ENCODE measurements at regions not wholly inside any gene's neighbourhood (a gene's known extent, or its start where the extent isn't known, plus 50 kb on each side); places are given as distances from the start of the nearest gene placed in this dataset.

DNA sequence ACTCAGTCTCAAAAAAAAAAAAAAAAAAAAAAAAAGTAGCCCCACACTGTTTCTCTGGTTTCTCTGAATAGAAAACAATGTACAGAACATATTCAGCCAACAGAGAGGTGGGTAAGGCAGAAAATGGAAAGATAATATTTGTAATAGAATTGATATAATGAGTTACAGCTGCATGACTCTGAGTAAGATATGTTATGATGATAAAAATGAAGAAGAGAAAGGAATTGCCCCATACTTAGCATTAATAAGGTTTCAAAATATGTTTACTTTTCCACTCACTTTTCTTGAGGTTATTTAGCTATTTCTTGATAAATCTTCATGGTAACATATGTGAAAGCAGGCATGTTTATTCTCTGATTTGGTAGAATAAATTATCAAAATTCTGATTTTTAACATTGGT, 100.9 kb upstream of the ROBO2 start:
- Histone ChIP-seq H3K4me3 (ENCODE audit: low read depth in 2 of 2, low read length in 1 of 2) (no peak overlapping the region), H4K20me1 (ENCODE audit: insufficient read depth) (no peaks in the 10 kb centered on the region), H3K36me3 (replicated peaks in 1 of 2; ENCODE audit: control insufficient read depth in 1 of 2, insufficient read depth in 2 of 2, low read length in 1 of 2) (no peaks in the 10 kb centered on the region), H3K9ac (no peak overlapping the region), H3F3A (replicated peaks; ENCODE audit: insufficient read depth) (no peaks in the 10 kb centered on the region), H3K27ac (ENCODE audit: low read depth in 2 of 2, low read length in 1 of 2) (no peak overlapping the region), H3K4me1 (ENCODE audit: control insufficient read depth in 1 of 2, insufficient read depth in 2 of 2, low read depth in 1 of 2, low read length in 1 of 2) (no peaks in the 10 kb centered on the region), H3K27me3 (ENCODE audit: insufficient read depth) (no peaks in the 10 kb centered on the region), H3K9me2 (no peaks in the 10 kb centered on the region), H3K9me3 (no peaks in the 10 kb centered on the region), H3K79me2 (ENCODE audit: insufficient read depth) (no peaks in the 10 kb centered on the region), H3K4me2 (no peak overlapping the region), H2AFZ (ENCODE audit: low read depth) (no peak overlapping the region)
- DNase-seq, result peak; percentile 52
- ChIA-PET POLR2A (no interaction called here), CTCF (no interaction called here)
- TF ChIP-seq GATA2 (CRISPR knock-in tag; IDR thresholded peaks at IDR 0.05) (peak; percentile 41; the same call in 1 of the 2 replicates), TEAD4 (IDR thresholded peaks at IDR 0.05; ENCODE audit: borderline replicate concordance, insufficient read depth) (no peak), EP300 (IDR thresholded peaks at IDR 0.05; ENCODE audit: borderline replicate concordance in 1 of 2, low read depth in 1 of 2, low read length in 1 of 2) (peak in 1 of 2 experiments; percentile 22; a peak in 1 of 4 replicates), CHD2 (IDR thresholded peaks at IDR 0.05; ENCODE audit: low read length, partially characterized antibody) (no peak), NFIC (IDR thresholded peaks at IDR 0.05; ENCODE audit: borderline replicate concordance) (no peak)
- TF ChIP-seq, protein P1, sequence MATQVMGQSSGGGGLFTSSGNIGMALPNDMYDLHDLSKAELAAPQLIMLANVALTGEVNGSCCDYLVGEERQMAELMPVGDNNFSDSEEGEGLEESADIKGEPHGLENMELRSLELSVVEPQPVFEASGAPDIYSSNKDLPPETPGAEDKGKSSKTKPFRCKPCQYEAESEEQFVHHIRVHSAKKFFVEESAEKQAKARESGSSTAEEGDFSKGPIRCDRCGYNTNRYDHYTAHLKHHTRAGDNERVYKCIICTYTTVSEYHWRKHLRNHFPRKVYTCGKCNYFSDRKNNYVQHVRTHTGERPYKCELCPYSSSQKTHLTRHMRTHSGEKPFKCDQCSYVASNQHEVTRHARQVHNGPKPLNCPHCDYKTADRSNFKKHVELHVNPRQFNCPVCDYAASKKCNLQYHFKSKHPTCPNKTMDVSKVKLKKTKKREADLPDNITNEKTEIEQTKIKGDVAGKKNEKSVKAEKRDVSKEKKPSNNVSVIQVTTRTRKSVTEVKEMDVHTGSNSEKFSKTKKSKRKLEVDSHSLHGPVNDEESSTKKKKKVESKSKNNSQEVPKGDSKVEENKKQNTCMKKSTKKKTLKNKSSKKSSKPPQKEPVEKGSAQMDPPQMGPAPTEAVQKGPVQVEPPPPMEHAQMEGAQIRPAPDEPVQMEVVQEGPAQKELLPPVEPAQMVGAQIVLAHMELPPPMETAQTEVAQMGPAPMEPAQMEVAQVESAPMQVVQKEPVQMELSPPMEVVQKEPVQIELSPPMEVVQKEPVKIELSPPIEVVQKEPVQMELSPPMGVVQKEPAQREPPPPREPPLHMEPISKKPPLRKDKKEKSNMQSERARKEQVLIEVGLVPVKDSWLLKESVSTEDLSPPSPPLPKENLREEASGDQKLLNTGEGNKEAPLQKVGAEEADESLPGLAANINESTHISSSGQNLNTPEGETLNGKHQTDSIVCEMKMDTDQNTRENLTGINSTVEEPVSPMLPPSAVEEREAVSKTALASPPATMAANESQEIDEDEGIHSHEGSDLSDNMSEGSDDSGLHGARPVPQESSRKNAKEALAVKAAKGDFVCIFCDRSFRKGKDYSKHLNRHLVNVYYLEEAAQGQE (IDR thresholded peaks at IDR 0.05; ENCODE audit: low read depth, low read length), result no peak

DNA sequence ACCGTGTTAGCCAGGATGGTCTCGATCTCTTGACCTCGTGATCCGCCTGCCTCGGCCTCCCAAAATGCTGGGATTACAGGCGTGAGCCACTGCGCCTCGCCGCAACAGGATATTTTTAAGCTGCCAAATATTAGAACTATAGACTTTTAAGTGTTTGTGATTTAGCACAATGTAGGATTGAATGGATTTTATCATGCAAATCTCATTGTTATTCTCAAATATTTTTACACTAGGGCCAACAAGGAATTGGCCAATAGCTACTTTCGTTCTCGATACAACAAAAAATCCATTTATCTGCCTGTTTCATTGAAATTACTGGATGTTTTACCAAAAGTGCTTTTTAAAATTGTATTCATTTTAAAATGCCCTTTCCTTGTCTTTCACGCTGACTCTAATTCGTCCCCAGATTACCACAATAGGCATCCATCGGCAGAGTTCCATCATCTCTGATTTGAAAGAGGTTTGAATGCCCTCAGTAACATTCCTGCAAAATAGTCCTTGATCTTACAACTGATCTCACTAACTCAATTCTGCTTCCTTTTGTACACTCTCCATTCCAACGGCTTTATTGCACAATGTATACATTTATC, 99.6 kb upstream of the ROBO2 start:
- no peaks in the 10 kb centered on the region for H3K4me1 ChIP-seq (ENCODE audit: control insufficient read depth in 1 of 2, insufficient read depth in 2 of 2, low read depth in 1 of 2, low read length in 1 of 2)
- no peaks in the 10 kb centered on the region for H4K20me1 ChIP-seq (ENCODE audit: insufficient read depth)
- no peak overlapping the region for H3K27ac ChIP-seq (ENCODE audit: low read depth in 2 of 2, low read length in 1 of 2)
- no peak overlapping the region for H3K4me2 ChIP-seq
- no peak overlapping the region for H3K9ac ChIP-seq
- no peaks in the 10 kb centered on the region for H3F3A ChIP-seq (replicated peaks; ENCODE audit: insufficient read depth)
- no peak overlapping the region for H2AFZ ChIP-seq (ENCODE audit: low read depth)
- no peak overlapping the region for H3K4me3 ChIP-seq (ENCODE audit: low read depth in 2 of 2, low read length in 1 of 2)
- no peaks in the 10 kb centered on the region for H3K9me2 ChIP-seq
- ChIA-PET POLR2A (no interaction called here), CTCF (interaction anchor here (1.0 kb wide), 2 partner anchors 13 to 260 kb away, joined by 3 read pairs; no protein-coding TSS in a partner anchor)
- H3K36me3 ChIP-seq (replicated peaks in 1 of 2; ENCODE audit: control insufficient read depth in 1 of 2, insufficient read depth in 2 of 2, low read length in 1 of 2), result no peaks in the 10 kb centered on the region
- no peaks in the 10 kb centered on the region for H3K79me2 ChIP-seq (ENCODE audit: insufficient read depth)
- TF ChIP-seq, protein P2, sequence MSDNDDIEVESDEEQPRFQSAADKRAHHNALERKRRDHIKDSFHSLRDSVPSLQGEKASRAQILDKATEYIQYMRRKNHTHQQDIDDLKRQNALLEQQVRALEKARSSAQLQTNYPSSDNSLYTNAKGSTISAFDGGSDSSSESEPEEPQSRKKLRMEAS (IDR thresholded peaks at IDR 0.05; ENCODE audit: low read depth), result no peak
- TF ChIP-seq MXI1 (IDR thresholded peaks at IDR 0.05; ENCODE audit: low read depth, low read length) (no peak), SMC3 (IDR thresholded peaks at IDR 0.05; ENCODE audit: low read depth, low read length) (no peak), NRF1 (IDR thresholded peaks at IDR 0.05; ENCODE audit: low read depth, low read length) (no peak), GABPA (IDR thresholded peaks at IDR 0.05; ENCODE audit: low read depth) (no peak), GATA2 (CRISPR knock-in tag; IDR thresholded peaks at IDR 0.05) (no peak), YY1 (IDR thresholded peaks at IDR 0.05; ENCODE audit: low read depth) (no peak), FOSL2 (IDR thresholded peaks at IDR 0.05; ENCODE audit: borderline replicate concordance, low read depth) (no peak), RXRA (IDR thresholded peaks at IDR 0.05; ENCODE audit: borderline replicate concordance, low read depth) (no peak), MEF2A (IDR thresholded peaks at IDR 0.05; ENCODE audit: borderline replicate concordance, low read depth) (no peak), EP300 (IDR thresholded peaks at IDR 0.05; ENCODE audit: borderline replicate concordance in 1 of 2, low read depth in 1 of 2, low read length in 1 of 2) (no peak), RFX5 (IDR thresholded peaks at IDR 0.05; ENCODE audit: low read length) (no peak), RAD21 (IDR thresholded peaks at IDR 0.05; ENCODE audit: low read length) (no peak), TEAD4 (IDR thresholded peaks at IDR 0.05; ENCODE audit: borderline replicate concordance, insufficient read depth) (no peak)
- DNase-seq, result no peak
- H3K27me3 ChIP-seq (ENCODE audit: insufficient read depth), result no peaks in the 10 kb centered on the region
- 81% methylated on average over 15 of the region's 15 CpGs for WGBS (ENCODE audit: low lambda C conversion rate)
- no peaks in the 10 kb centered on the region for H3K9me3 ChIP-seq
